Parathyroid adenoma (tissue), 2 donors: ENCODE measurements at regions not wholly inside any gene's neighbourhood (a gene's known extent, or its start where the extent isn't known, plus 50 kb on each side); places are given as distances from the start of the nearest gene placed in this dataset.

Experiments
- H2AFZ ChIP-seq: fragments of 300-600 bp; sonication (generic); one replicate; pipeline ENCODE4 v1.7.0; 2017; ENCODE audit warnings: antibody characterized with exemption, mild to moderate bottlenecking
- H3K27ac ChIP-seq: fragments of 300-600 bp; sonication (generic); one replicate; pipeline ENCODE4 v1.7.0; 2017
- H3K27me3 ChIP-seq: fragments of 300-600 bp; sonication (generic); one replicate; pipeline ENCODE4 v1.7.0; 2017; ENCODE audit warnings: low read length; ENCODE audit not compliant: control insufficient read depth, insufficient read depth
- H3K36me3 ChIP-seq: fragments of 300-600 bp; sonication (generic); one replicate; pipeline ENCODE4 v1.7.0; 2017; ENCODE audit warnings: low read length; ENCODE audit not compliant: control insufficient read depth, insufficient read depth
- H3K4me1 ChIP-seq: fragments of 300-600 bp; sonication (generic); one replicate; pipeline ENCODE4 v1.7.0; 2017; ENCODE audit warnings: control low read depth
- H3K4me2 ChIP-seq: fragments of 300-600 bp; sonication (generic); one replicate; pipeline ENCODE4 v1.7.0; 2017; ENCODE audit warnings: low read length
- H3K4me3 ChIP-seq: fragments of 300-600 bp; sonication (generic); one replicate; pipeline ENCODE4 v1.7.0; 2017; ENCODE audit warnings: low read depth, low read length
- H3K79me2 ChIP-seq: fragments of 300-600 bp; sonication (generic); one replicate; pipeline ENCODE4 v1.7.0; 2017; ENCODE audit warnings: control low read depth
- H3K9ac ChIP-seq: fragments of 300-600 bp; sonication (generic); one replicate; pipeline ENCODE4 v1.7.0; 2017; ENCODE audit warnings: mild to moderate bottlenecking
- H3K9me3 ChIP-seq: fragments of 300-600 bp; sonication (generic); one replicate; pipeline ENCODE4 v1.7.0; 2017; ENCODE audit warnings: low read length; ENCODE audit not compliant: control insufficient read depth
- CTCF ChIP-seq: fragments of 300-600 bp; sonication (generic); IDR thresholded peaks from one replicate; pipeline ENCODE4 v1.7.0; 2017; ENCODE audit warnings: antibody characterized with exemption, mild to moderate bottlenecking
- donor health status: primary hyperparathyroidism.

- no peak overlapping the region for H3K4me3 ChIP-seq
- H3K9ac ChIP-seq: no peak overlapping the region
- H3K4me1 ChIP-seq: no peaks in the 10 kb centered on the region
- H2AFZ ChIP-seq: no peak overlapping the region
- no peak overlapping the region for H3K27ac ChIP-seq
- no peaks in the 10 kb centered on the region for H3K36me3 ChIP-seq
- no peaks in the 10 kb centered on the region for H3K79me2 ChIP-seq
- H3K4me2 ChIP-seq: no peak overlapping the region
- no peaks in the 10 kb centered on the region for H3K27me3 ChIP-seq
- no peak for TF ChIP-seq CTCF
- H3K9me3 ChIP-seq: no peaks in the 10 kb centered on the region
These were observed 250.1 kb downstream of the CEMIP2 start for GRCh38 chr9:71518045-71518827.

- Histone ChIP-seq H3K36me3 (no peaks in the 10 kb centered on the region), H3K79me2 (no peaks in the 10 kb centered on the region), H3K27me3 (no peaks in the 10 kb centered on the region), H3K9me3 (no peaks in the 10 kb centered on the region), H3K4me3 (no peak overlapping the region), H3K27ac (no peak overlapping the region), H3K9ac (no peak overlapping the region), H3K4me1 (no peaks in the 10 kb centered on the region), H3K4me2 (no peak overlapping the region), H2AFZ (no peak overlapping the region)
- TF ChIP-seq CTCF: no peak
These were observed 252.7 kb downstream of the CEMIP2 start for GRCh38 chr9:71515626-71516025.

GRCh38 chr9:71515107-71515506 is 253.2 kb downstream of the CEMIP2 start:
- Histone ChIP-seq H2AFZ (no peak overlapping the region), H3K27ac (no peak overlapping the region), H3K4me1 (no peaks in the 10 kb centered on the region), H3K27me3 (no peaks in the 10 kb centered on the region), H3K4me3 (no peak overlapping the region), H3K9me3 (no peaks in the 10 kb centered on the region), H3K9ac (no peak overlapping the region), H3K79me2 (no peaks in the 10 kb centered on the region), H3K4me2 (no peak overlapping the region), H3K36me3 (no peaks in the 10 kb centered on the region)
- no peak for TF ChIP-seq CTCF

GRCh38 chr9:71514344-71514975 is 253.9 kb downstream of the CEMIP2 start:
- H3K36me3 ChIP-seq: no peaks in the 10 kb centered on the region
- no peak overlapping the region for H3K27ac ChIP-seq
- H3K79me2 ChIP-seq: no peaks in the 10 kb centered on the region
- H3K9me3 ChIP-seq: no peaks in the 10 kb centered on the region
- H3K27me3 ChIP-seq: no peaks in the 10 kb centered on the region
- no peak overlapping the region for H3K9ac ChIP-seq
- no peak overlapping the region for H3K4me2 ChIP-seq
- H2AFZ ChIP-seq: no peak overlapping the region
- no peak overlapping the region for H3K4me3 ChIP-seq
- TF ChIP-seq CTCF: no peak
- no peaks in the 10 kb centered on the region for H3K4me1 ChIP-seq
